ENCODE measurements at regions not wholly inside any gene's neighbourhood (a gene's known extent, or its start where the extent isn't known, plus 50 kb on each side); places are given as distances from the start of the nearest gene placed in this dataset.
"Not testable (repeated sequence)": the region's sequence is repeated elsewhere in the genome, so short reads cannot be mapped to it uniquely, and the experiment has no call there.

DNA sequence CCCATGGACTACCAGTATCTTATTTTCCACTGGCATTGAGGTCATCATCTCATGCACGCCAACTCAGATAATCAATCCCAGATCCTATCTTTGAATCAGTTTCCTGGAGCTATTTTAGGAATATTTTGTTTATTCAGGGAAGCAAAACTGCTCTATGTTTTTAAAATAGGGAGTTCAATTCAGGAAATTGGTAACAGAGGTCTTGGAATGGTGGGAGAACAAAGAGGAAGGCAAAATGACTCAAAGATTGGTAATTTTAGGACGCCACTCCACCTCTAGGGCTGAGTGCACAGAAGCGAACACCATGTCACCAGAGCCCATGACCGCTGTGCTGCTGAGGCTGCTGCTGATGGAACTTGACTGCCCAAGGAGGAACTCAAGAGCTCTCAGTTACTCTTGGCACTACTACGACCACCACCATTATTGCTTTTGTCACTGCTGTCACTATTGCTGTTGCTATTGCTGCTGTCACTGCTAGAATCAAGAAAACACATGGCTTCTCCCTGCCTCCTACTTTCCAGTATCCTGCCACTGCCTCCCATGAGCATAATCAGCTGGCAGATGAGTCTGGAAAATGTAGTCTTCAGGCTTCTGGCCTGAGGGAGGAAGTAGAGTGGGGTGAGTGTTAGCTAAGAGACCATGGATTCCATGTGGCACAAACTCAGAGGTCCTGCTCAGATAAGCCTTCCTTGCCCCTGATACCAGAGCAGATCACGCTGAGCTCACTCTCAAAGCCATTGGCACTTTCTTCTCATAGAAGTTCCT is 71.6 kb upstream of the CNIH3 start:
- H3K27me3 ChIP-seq (ENCODE audit: insufficient read depth, poor library complexity, severe bottlenecking), result no peaks in the 10 kb centered on the region
- no peak for DNase-seq (ENCODE audit: low spot score)

DNA sequence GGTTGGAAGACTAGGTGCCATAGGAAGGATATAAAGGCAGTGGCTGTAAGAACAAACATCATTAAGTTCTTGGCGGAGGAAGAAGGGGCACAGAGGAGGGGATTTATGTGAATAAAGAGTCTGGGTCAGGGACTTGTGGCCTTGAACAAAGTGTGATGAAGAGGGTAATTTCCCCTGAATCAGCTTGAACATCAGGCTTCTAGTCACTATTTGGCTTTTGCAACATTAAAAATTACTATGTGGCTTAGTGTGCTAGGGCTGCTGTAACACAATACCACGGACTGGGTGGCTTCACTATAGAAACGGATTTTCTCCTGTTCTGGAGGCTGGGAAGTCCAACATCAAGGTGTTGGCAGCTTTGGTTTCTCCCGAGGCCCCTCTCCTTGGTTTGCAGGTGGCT is 70.5 kb upstream of the CNIH3 start:
- no peak overlapping the region for H3K4me3 ChIP-seq (ENCODE audit: severe bottlenecking)
- no peaks in the 10 kb centered on the region for H3K9me3 ChIP-seq (ENCODE audit: severe bottlenecking)
- ATAC-seq (ENCODE audit: low read depth) (no peak), DNase-seq (ENCODE audit: low spot score) (no peak)
- TF ChIP-seq, protein P1, sequence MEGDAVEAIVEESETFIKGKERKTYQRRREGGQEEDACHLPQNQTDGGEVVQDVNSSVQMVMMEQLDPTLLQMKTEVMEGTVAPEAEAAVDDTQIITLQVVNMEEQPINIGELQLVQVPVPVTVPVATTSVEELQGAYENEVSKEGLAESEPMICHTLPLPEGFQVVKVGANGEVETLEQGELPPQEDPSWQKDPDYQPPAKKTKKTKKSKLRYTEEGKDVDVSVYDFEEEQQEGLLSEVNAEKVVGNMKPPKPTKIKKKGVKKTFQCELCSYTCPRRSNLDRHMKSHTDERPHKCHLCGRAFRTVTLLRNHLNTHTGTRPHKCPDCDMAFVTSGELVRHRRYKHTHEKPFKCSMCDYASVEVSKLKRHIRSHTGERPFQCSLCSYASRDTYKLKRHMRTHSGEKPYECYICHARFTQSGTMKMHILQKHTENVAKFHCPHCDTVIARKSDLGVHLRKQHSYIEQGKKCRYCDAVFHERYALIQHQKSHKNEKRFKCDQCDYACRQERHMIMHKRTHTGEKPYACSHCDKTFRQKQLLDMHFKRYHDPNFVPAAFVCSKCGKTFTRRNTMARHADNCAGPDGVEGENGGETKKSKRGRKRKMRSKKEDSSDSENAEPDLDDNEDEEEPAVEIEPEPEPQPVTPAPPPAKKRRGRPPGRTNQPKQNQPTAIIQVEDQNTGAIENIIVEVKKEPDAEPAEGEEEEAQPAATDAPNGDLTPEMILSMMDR (IDR thresholded peaks at IDR 0.05; ENCODE audit: poor library complexity, severe bottlenecking), result no peak
- H3K27ac ChIP-seq (ENCODE audit: poor library complexity, severe bottlenecking), result no peak overlapping the region
- H3K4me1 ChIP-seq (ENCODE audit: insufficient read depth, poor library complexity, severe bottlenecking), result peaks cover 18% of the 10 kb centered on the region
- no peaks in the 10 kb centered on the region for H3K36me3 ChIP-seq (ENCODE audit: low read depth)
- no peaks in the 10 kb centered on the region for H3K27me3 ChIP-seq (ENCODE audit: insufficient read depth, poor library complexity, severe bottlenecking)

More for the DNA sequence above, 71.6 kb upstream of the CNIH3 start:
- TF ChIP-seq, protein P1 (IDR thresholded peaks at IDR 0.05; ENCODE audit: poor library complexity, severe bottlenecking), result no peak
- Histone ChIP-seq H3K4me3 (ENCODE audit: severe bottlenecking) (no peak overlapping the region), H3K4me1 (ENCODE audit: insufficient read depth, poor library complexity, severe bottlenecking) (peaks cover 18% of the 10 kb centered on the region), H3K36me3 (ENCODE audit: low read depth) (no peaks in the 10 kb centered on the region), H3K27ac (ENCODE audit: poor library complexity, severe bottlenecking) (no peak overlapping the region), H3K9me3 (ENCODE audit: severe bottlenecking) (no peaks in the 10 kb centered on the region)
- no peak for ATAC-seq (ENCODE audit: low read depth)

DNA sequence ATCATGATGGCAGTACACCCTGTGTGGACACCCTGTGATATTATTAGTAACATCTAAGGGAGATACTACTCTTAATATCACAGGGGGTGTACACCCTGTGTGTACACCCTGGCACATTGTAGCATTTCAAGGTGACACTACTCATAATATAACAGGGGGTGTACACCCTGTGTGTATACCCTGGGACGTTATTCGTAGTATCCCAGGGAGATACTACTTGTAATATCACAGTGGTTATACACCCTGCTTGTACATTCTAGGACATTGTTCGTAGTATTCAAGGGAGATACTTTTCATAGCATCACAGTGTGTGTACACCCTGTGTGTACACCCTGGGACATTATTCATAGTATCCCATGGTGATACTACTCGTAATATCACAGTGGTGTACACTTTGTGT is 67.4 kb upstream of the CNIH3 start:
- Histone ChIP-seq H3K9me3 (ENCODE audit: severe bottlenecking) (no peaks in the 10 kb centered on the region), H3K27ac (ENCODE audit: poor library complexity, severe bottlenecking) (no peak overlapping the region), H3K27me3 (ENCODE audit: insufficient read depth, poor library complexity, severe bottlenecking) (no peaks in the 10 kb centered on the region), H3K4me3 (ENCODE audit: severe bottlenecking) (no peak overlapping the region), H3K36me3 (ENCODE audit: low read depth) (no peaks in the 10 kb centered on the region), H3K4me1 (ENCODE audit: insufficient read depth, poor library complexity, severe bottlenecking) (no peaks in the 10 kb centered on the region)
- DNase-seq (ENCODE audit: low spot score), result no peak
- ATAC-seq (ENCODE audit: low read depth), result no peak
- TF ChIP-seq, protein P1 (IDR thresholded peaks at IDR 0.05; ENCODE audit: poor library complexity, severe bottlenecking), result no peak

DNA sequence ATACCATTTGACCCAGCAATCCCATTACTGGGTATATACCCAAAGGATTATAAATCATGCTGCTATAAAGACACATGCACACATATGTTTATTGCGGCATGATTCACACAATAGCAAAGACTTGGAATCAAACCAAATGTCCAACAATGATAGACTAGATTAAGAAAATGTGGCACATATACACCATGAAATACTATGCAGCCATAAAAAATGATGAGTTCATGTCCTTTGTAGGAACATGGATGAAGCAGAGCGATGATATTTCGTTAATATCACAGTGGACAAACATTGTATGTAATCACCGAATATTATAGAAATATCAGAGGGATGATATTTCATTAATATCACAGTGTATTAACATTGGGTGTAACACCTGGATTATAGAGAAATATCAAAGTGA is 64.9 kb upstream of the CNIH3 start:
- not testable (repeated sequence) for H3K9me3 ChIP-seq (ENCODE audit: severe bottlenecking); H3K27me3 ChIP-seq (ENCODE audit: insufficient read depth, poor library complexity, severe bottlenecking); H3K27ac ChIP-seq (ENCODE audit: poor library complexity, severe bottlenecking); ATAC-seq (ENCODE audit: low read depth); H3K4me1 ChIP-seq (ENCODE audit: insufficient read depth, poor library complexity, severe bottlenecking); H3K4me3 ChIP-seq (ENCODE audit: severe bottlenecking); DNase-seq (ENCODE audit: low spot score); H3K36me3 ChIP-seq (ENCODE audit: low read depth)

DNA sequence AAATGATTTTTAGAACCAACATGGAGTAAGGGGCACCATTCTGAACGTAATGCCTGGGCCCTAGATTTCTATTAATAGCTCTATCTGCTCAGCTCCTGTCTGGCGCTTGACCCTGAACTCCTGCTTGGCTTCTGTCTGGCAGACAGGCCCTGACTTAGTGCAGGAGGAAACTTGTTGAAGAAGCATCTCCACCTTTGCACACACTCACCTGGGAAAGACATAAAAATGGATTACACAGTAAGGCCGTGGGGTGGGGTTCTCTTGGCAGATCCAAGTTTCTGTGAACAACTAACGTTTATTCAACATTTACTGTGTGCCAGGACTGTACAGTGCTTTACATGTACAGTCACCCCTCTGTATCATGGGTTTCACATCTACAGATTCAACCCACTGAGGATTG is 62.1 kb upstream of the CNIH3 start:
- DNase-seq (ENCODE audit: low spot score) (no peak), ATAC-seq (ENCODE audit: low read depth) (no peak)
- Histone ChIP-seq H3K9me3 (ENCODE audit: severe bottlenecking) (no peaks in the 10 kb centered on the region), H3K4me3 (ENCODE audit: severe bottlenecking) (no peak overlapping the region), H3K27me3 (ENCODE audit: insufficient read depth, poor library complexity, severe bottlenecking) (no peaks in the 10 kb centered on the region), H3K27ac (ENCODE audit: poor library complexity, severe bottlenecking) (no peak overlapping the region), H3K36me3 (ENCODE audit: low read depth) (no peaks in the 10 kb centered on the region), H3K4me1 (ENCODE audit: insufficient read depth, poor library complexity, severe bottlenecking) (peaks cover 9% of the 10 kb centered on the region)
- TF ChIP-seq, protein P1 (IDR thresholded peaks at IDR 0.05; ENCODE audit: poor library complexity, severe bottlenecking), result no peak

Measured in RWPE2 (cell line).